ENCODE measurements at regions not wholly inside any gene's neighbourhood (a gene's known extent, or its start where the extent isn't known, plus 50 kb on each side); places are given as distances from the start of the nearest gene placed in this dataset.

DNA sequence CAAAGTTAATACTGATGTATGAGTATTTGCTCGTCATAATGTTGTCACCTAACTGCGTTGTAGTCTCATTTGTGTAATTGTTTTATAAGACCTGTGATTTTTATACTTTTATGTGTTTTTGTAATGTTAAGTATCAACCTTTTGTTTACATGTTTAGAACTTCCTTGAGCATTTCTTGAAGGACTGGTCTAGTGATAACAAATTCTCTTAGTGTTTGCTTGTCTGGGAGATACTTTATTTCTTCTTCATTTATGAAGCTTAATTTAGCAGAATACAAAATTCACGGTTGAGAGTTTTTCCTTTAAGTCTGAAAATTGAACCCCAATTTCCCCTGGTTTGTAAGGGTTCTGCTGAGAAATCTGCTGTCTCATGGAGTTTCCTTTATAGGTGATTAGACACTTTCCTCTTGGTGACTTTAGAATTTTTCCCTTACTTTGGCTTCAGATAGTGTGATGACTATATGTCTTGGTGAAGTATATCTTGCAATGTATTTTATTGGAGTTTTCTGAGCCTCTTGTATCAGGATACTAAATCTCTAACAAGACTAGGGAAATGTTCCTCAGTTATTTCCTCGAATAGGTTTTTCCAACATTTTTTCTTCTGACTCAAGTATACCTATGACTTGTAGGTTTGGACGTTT, 154.9 kb downstream of the WDR11 start:
- Mint-ChIP-seq H3K27ac (no peak overlapping the region), H3K4me1 (ENCODE audit: low read depth) (no peaks in the 10 kb centered on the region), H3K4me3 (no peak overlapping the region), H3K27me3 (ENCODE audit: low read depth) (no peaks in the 10 kb centered on the region), H3K36me3 (ENCODE audit: low read depth) (no peaks in the 10 kb centered on the region), H3K9me3 (ENCODE audit: insufficient read depth) (peaks cover 30% of the 10 kb centered on the region)
- no peak for ATAC-seq
- ChIA-PET CTCF (no interaction called here), POLR2A (no interaction called here)
- DNase-seq: no peak

DNA sequence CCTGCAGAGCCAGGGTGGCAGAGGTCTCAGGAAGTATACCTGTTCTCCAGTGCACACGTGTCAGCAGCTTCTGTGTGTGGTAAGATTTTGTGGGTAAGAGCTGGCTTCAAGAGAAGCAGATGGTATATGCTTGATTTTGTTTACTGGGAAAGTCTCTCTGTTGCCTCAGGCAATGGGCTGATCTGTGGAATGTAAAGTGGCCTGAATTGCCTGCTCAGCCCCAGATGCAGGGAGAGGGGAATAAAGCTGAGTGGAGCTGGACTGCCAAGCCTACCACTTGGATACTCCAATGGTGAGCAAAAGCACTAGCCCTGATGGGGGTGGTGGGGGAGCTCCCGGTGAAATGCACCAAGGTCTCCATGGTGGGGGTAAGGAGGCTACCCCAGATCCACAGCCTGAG, 156.1 kb downstream of the WDR11 start:
- Mint-ChIP-seq H3K4me1 (ENCODE audit: low read depth) (no peaks in the 10 kb centered on the region), H3K27me3 (ENCODE audit: low read depth) (no peaks in the 10 kb centered on the region), H3K36me3 (ENCODE audit: low read depth) (no peaks in the 10 kb centered on the region), H3K9me3 (ENCODE audit: insufficient read depth) (peaks cover 30% of the 10 kb centered on the region), H3K27ac (no peak overlapping the region), H3K4me3 (no peak overlapping the region)
- no peak for DNase-seq
- ATAC-seq: no peak
- CTCF ChIA-PET: no interaction called here
- POLR2A ChIA-PET: no interaction called here

DNA sequence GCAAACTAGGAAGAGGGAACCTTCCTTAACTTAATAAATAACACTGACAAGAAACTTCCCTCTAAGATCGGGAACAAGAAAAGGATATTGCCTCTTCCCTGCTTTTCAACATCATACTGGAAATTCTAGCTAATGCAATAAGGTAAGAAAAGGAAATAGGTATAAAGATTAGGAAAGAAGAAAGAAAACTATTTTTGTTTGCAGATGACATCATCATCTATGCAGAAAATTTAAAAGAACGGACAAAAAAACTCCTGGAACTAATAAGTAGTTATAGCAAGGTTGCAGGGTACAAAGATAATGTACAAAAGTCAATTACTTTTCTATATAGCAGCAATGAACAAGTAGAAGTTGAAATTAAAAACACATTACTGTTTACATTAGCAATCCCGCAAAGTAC, 164.8 kb downstream of the WDR11 start:
- ATAC-seq (no peak), DNase-seq (no peak)
- Mint-ChIP-seq H3K36me3 (ENCODE audit: low read depth) (no peaks in the 10 kb centered on the region), H3K4me1 (ENCODE audit: low read depth) (no peaks in the 10 kb centered on the region), H3K27ac (no peak overlapping the region), H3K27me3 (ENCODE audit: low read depth) (no peaks in the 10 kb centered on the region), H3K9me3 (ENCODE audit: insufficient read depth) (peaks cover 4% of the 10 kb centered on the region), H3K4me3 (no peak overlapping the region)
- POLR2A ChIA-PET: no interaction called here
- CTCF ChIA-PET: no interaction called here

DNA sequence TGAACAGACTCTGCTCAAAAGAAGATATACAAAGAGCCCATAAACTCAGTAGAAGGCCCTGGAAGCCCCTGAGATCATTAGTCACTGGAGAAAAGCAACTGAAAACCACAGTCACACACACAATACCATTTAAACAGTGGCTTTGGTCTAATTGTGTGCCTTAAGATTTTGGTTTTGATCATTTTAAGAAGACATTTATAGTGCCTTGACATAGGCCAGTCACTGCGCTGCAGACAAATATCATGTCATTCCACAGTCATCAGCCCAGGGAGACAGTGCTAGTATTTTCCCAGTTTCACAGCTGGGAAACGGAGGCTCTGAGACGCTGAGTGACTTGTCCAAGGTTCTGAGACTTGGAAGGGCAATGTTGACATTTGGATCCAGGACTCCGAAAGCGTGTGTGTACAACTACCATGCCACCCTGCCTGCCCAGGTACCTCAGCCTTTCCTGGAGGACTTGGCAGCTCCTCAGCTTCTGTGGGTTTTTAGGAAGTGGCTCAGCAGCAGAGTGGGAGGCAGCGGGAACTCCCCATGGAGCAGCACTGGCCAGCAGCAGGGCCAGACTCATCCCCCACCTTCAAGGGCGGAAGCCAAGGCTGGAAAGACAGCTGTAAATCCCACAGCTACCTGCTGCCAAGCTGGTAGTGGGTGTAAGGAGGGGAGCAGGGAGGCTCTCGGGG, 173.9 kb downstream of the WDR11 start:
- Mint-ChIP-seq H3K9me3 (ENCODE audit: insufficient read depth) (no peaks in the 10 kb centered on the region), H3K4me1 (ENCODE audit: low read depth) (no peaks in the 10 kb centered on the region), H3K36me3 (ENCODE audit: low read depth) (no peaks in the 10 kb centered on the region), H3K4me3 (no peak overlapping the region), H3K27me3 (ENCODE audit: low read depth) (no peaks in the 10 kb centered on the region), H3K27ac (no peak overlapping the region)
- ATAC-seq (no peak), DNase-seq (no peak)
- ChIA-PET CTCF (no interaction called here), POLR2A (no interaction called here)

DNA sequence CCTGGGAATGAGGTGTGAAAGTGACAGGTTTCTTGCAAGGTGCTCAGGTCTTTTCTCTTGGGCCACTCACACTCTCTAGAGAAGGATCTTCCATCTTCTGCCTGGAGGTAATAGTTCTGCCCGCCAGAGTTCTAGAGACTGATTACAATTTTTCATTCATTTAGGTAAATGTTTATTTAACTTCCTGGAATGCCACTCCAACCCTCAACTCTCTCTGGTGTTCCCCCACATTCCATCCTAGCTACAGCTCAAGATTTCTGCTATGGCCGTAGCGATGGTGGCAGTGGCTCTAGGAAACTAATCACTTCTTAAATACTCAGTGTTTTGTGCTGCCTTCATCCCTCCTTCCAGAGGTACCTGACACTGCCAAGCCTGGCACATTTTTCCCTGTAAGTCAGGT, 174.6 kb downstream of the WDR11 start:
- no peak overlapping the region for H3K27ac Mint-ChIP-seq
- H3K4me1 Mint-ChIP-seq (ENCODE audit: low read depth): no peaks in the 10 kb centered on the region
- DNase-seq (no peak), ATAC-seq (no peak)
- no peaks in the 10 kb centered on the region for H3K27me3 Mint-ChIP-seq (ENCODE audit: low read depth)
- no peaks in the 10 kb centered on the region for H3K9me3 Mint-ChIP-seq (ENCODE audit: insufficient read depth)
- no peaks in the 10 kb centered on the region for H3K36me3 Mint-ChIP-seq (ENCODE audit: low read depth)
- ChIA-PET CTCF (no interaction called here), POLR2A (no interaction called here)
- H3K4me3 Mint-ChIP-seq: no peak overlapping the region

DNA sequence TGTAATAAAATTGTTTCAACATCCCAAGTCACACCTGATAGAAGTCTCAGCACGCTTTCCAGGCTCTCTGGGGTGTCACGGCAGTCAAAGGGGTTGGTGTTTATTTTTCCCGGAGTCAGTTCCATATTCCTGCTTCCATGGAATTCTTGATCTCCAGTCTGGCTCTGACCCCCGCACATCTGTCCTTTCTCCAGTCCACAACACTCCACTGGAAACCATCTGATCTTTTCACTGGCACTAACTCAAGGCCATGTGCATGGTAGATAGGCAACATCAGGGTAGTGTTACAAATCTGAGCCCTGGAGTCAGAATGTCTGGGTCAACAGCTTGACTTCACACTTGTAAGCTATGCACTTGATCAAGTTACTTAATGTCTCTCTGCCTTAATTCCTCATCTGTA, 176.2 kb downstream of the WDR11 start:
- Mint-ChIP-seq H3K9me3 (ENCODE audit: insufficient read depth) (no peaks in the 10 kb centered on the region), H3K4me1 (ENCODE audit: low read depth) (no peaks in the 10 kb centered on the region), H3K4me3 (no peak overlapping the region), H3K27me3 (ENCODE audit: low read depth) (no peaks in the 10 kb centered on the region), H3K27ac (no peak overlapping the region), H3K36me3 (ENCODE audit: low read depth) (no peaks in the 10 kb centered on the region)
- ChIA-PET CTCF (no interaction called here), POLR2A (no interaction called here)
- ATAC-seq (no peak), DNase-seq (no peak)

DNA sequence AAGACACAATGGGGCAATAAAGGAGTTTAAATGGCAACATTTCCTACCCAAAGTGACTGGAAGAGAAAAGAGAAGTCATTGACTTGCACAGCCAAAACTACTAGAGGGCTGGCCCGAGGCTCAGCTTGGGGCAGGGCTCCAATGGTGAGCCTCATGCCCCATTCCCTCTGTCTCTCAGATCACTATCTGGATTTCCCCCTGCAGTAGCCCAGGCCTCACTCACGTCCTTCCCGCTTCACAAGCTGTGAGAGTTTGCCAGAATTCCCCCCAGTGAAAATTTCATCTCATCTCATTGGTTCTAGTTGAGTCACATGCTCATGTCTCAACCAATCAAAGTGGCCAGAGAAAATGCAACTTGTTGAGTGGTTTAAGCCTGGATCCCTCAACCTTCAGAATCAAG, 181.3 kb downstream of the WDR11 start:
- Mint-ChIP-seq H3K9me3 (ENCODE audit: insufficient read depth) (no peaks in the 10 kb centered on the region), H3K36me3 (ENCODE audit: low read depth) (no peaks in the 10 kb centered on the region), H3K27ac (no peak overlapping the region), H3K27me3 (ENCODE audit: low read depth) (no peaks in the 10 kb centered on the region), H3K4me1 (ENCODE audit: low read depth) (no peaks in the 10 kb centered on the region), H3K4me3 (no peak overlapping the region)
- no peak for ATAC-seq
- no peak for DNase-seq
- CTCF ChIA-PET: no interaction called here
- POLR2A ChIA-PET: no interaction called here

DNA sequence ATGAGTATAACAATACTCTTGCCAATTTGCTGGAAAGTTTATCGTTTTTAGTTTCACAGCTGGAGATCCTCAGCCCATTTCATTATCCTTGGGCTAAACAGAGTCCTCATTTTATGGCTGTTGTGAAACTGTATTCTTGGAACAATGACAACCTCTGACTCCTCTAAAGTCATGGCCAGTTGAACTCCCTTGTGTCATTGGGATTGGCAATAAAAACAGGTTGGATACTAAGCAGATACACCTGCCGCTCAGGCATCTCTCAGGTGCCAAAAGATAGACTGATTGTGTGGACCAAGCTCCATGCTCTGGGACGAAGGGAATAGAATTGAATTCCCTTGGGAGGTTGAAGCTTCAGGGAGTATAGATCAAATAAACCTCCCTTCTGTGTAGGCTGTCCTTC, 182.2 kb downstream of the WDR11 start:
- no peaks in the 10 kb centered on the region for H3K36me3 Mint-ChIP-seq (ENCODE audit: low read depth)
- CTCF ChIA-PET: no interaction called here
- H3K4me3 Mint-ChIP-seq: no peak overlapping the region
- POLR2A ChIA-PET: no interaction called here
- no peaks in the 10 kb centered on the region for H3K27me3 Mint-ChIP-seq (ENCODE audit: low read depth)
- ATAC-seq: no peak
- DNase-seq: no peak
- H3K4me1 Mint-ChIP-seq (ENCODE audit: low read depth): no peaks in the 10 kb centered on the region
- H3K9me3 Mint-ChIP-seq (ENCODE audit: insufficient read depth): no peaks in the 10 kb centered on the region
- H3K27ac Mint-ChIP-seq: no peak overlapping the region

DNA sequence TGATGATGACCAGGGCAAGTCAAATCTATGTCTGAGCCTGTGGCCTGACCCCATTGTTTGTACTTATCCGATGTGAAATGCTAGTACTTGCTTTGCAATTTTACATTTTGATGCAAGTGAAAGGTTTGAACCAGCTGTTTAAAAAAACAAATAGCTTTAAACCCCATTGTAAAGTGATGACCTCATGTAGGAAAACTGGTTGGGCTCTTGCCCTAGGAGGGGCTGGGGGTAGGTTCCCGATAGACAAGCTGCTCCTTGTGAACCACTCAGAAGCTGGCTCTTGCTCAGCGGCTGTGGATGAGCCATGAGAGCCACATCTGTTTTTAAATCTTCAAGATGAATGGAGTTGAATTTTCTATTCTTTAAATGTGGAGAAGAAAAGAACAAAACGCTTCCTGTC, 185.3 kb downstream of the WDR11 start:
- Mint-ChIP-seq H3K4me1 (ENCODE audit: low read depth) (no peaks in the 10 kb centered on the region), H3K27ac (no peak overlapping the region), H3K9me3 (ENCODE audit: insufficient read depth) (no peaks in the 10 kb centered on the region), H3K4me3 (no peak overlapping the region), H3K27me3 (ENCODE audit: low read depth) (no peaks in the 10 kb centered on the region), H3K36me3 (ENCODE audit: low read depth) (no peaks in the 10 kb centered on the region)
- no peak for ATAC-seq
- no peak for DNase-seq
- POLR2A ChIA-PET: no interaction called here
- CTCF ChIA-PET: no interaction called here

DNA sequence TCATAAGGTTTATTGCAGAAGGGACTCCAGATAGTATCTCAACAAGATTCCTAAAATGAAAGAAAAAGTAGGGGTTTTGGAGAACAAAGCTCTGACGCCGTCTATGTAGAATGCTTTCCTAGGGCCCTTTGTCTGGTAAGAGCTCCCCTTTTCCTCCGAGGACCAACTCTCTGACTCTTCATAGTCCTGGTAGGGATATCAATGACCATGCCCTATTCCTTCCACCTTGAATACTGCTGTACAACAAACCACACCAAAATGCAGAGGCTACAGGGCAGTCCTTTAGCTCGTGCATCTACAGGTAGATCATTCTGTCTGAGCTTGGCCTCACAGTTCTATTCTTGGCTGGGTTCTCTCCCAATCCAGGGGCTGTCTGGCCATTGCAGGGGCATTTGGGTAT, 190.3 kb downstream of the WDR11 start:
- Mint-ChIP-seq H3K4me3 (no peak overlapping the region), H3K4me1 (ENCODE audit: low read depth) (no peaks in the 10 kb centered on the region), H3K27me3 (ENCODE audit: low read depth) (no peaks in the 10 kb centered on the region), H3K9me3 (ENCODE audit: insufficient read depth) (no peaks in the 10 kb centered on the region), H3K36me3 (ENCODE audit: low read depth) (no peaks in the 10 kb centered on the region), H3K27ac (no peak overlapping the region)
- ATAC-seq: no peak
- ChIA-PET CTCF (no interaction called here), POLR2A (no interaction called here)
- no peak for DNase-seq

DNA sequence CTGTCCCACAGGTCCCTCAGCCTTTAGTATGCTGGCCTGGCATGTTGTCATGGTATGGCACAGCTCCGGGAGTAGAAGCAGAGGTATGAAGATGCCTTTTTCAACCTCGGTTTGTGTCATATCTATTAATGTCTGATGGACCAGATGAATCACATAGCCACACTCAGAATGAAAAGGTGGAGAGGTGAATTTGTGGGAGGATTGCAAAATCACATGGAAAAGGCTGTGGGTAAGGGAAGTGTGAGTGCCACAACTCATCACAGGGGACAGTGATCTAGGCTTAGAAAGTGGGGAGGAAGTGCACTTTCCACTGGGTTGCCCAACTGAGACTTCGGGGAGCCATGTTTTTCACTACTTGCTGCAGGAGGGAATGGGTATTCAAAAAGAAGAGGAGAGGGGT, 190.7 kb downstream of the WDR11 start:
- Mint-ChIP-seq H3K36me3 (ENCODE audit: low read depth) (no peaks in the 10 kb centered on the region), H3K4me1 (ENCODE audit: low read depth) (no peaks in the 10 kb centered on the region), H3K9me3 (ENCODE audit: insufficient read depth) (no peaks in the 10 kb centered on the region), H3K27ac (no peak overlapping the region), H3K27me3 (ENCODE audit: low read depth) (no peaks in the 10 kb centered on the region), H3K4me3 (no peak overlapping the region)
- CTCF ChIA-PET: no interaction called here
- no peak for DNase-seq
- POLR2A ChIA-PET: no interaction called here
- ATAC-seq: no peak

DNA sequence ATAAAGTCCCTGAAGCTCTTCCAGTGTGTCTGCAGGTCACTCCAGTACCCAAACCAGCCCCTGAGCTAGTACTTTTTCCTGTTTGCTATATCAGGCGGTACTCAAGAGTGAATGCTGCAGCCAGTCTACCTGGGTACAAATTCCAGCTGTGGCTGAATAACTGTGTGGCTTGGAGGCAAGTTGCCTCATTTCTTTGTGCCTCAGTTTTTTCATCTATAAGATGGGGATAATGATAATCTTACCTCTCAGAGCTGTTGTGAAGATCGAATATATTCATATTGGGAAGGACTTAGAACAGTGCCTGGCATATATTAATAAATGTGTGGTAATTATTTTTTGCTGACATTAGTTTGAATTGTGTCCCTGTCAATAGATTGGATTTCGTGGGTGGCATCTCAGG, 191.2 kb downstream of the WDR11 start:
- ChIA-PET POLR2A (no interaction called here), CTCF (no interaction called here)
- no peaks in the 10 kb centered on the region for H3K36me3 Mint-ChIP-seq (ENCODE audit: low read depth)
- no peaks in the 10 kb centered on the region for H3K4me1 Mint-ChIP-seq (ENCODE audit: low read depth)
- no peaks in the 10 kb centered on the region for H3K9me3 Mint-ChIP-seq (ENCODE audit: insufficient read depth)
- H3K27ac Mint-ChIP-seq: no peak overlapping the region
- ATAC-seq (no peak), DNase-seq (no peak)
- no peaks in the 10 kb centered on the region for H3K27me3 Mint-ChIP-seq (ENCODE audit: low read depth)
- no peak overlapping the region for H3K4me3 Mint-ChIP-seq

DNA sequence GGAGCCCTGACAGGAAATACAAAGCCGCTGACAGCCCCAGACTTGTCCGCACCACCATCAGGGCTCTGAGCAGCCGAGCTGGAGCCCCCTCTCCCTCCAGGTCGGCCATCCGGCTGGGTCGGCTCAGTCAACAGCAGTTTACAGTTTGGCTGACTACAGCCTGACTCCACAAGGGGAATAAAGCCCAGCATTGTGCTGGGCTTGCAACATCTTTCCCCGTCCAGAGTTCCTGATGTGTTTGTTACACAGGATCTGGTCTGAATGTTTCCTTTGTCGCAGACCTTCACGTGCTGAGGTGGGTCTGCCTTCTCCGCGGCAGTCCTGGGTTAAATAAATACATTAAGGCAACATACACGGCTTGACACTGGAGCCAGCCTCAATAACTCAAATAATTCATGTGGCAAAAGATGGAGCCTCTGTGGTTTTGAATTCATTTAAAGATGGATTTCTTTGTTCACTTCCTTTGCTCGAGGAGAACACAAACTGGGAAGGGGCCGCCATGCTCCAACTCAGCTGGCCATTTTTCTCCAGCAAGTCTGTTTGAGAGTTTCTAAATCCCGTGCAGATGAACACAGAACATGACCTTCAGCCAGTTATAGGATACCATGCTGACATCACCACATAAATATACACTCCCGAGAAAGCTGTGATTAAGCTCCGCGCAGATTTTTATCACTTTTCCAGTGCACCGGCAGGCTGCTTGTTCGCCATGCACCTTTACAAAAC, 192.1 kb downstream of the WDR11 start:
- no peak for DNase-seq
- Mint-ChIP-seq H3K4me3 (no peak overlapping the region), H3K9me3 (ENCODE audit: insufficient read depth) (no peaks in the 10 kb centered on the region), H3K27ac (no peak overlapping the region), H3K4me1 (ENCODE audit: low read depth) (no peaks in the 10 kb centered on the region), H3K36me3 (ENCODE audit: low read depth) (no peaks in the 10 kb centered on the region), H3K27me3 (ENCODE audit: low read depth) (no peaks in the 10 kb centered on the region)
- CTCF ChIA-PET: no interaction called here
- POLR2A ChIA-PET: no interaction called here
- no peak for ATAC-seq

Data from activated CD8-positive, alpha-beta T cell treated with anti-CD3 and anti-CD28 coated beads, Interleukin-2, amount 10 ng/mL, durations not matched to agents 7 days and 5 days (primary cell).